ENCODE measurements at regions not wholly inside any gene's neighbourhood (a gene's known extent, or its start where the extent isn't known, plus 50 kb on each side); places are given as distances from the start of the nearest gene placed in this dataset.

- no peaks in the 10 kb centered on the region for H3K27me3 ChIP-seq (ENCODE audit: insufficient read depth, low read depth, low read length)
- H3K9me3 ChIP-seq (ENCODE audit: low read length): no peaks in the 10 kb centered on the region
- no peak overlapping the region for H3K4me3 ChIP-seq (ENCODE audit: low read length)
- H4K20me1 ChIP-seq (ENCODE audit: insufficient read depth): no peaks in the 10 kb centered on the region
- TF ChIP-seq MXI1 (conservative IDR thresholded peaks at IDR 0.05; ENCODE audit: poor library complexity, severe bottlenecking) (no peak), EZH2 (IDR thresholded peaks at IDR 0.05; ENCODE audit: borderline replicate concordance, insufficient read depth, low read length, poor library complexity, severe bottlenecking) (no peak), EP300 (conservative IDR thresholded peaks at IDR 0.05; ENCODE audit: poor library complexity, severe bottlenecking) (no peak), REST (IDR thresholded peaks at IDR 0.05; ENCODE audit: borderline replicate concordance) (no peak), POLR2AphosphoS5 (IDR thresholded peaks at IDR 0.05) (no peak), RAD21 (conservative IDR thresholded peaks at IDR 0.05) (no peak), TAF1 (IDR thresholded peaks at IDR 0.05; ENCODE audit: low read depth) (no peak)
- H3K36me3 ChIP-seq (ENCODE audit: insufficient read depth, low read length): no peaks in the 10 kb centered on the region
- no peaks in the 10 kb centered on the region for H3K9me2 ChIP-seq (ENCODE audit: insufficient read depth, low read length)
- no peak overlapping the region for H3K27ac ChIP-seq (ENCODE audit: low read length)
- no peak overlapping the region for H2AFZ ChIP-seq (ENCODE audit: low read depth, low read length)
- no peaks in the 10 kb centered on the region for H3F3A ChIP-seq (ENCODE audit: insufficient read depth, low read length, poor library complexity, severe bottlenecking)
- H3K9ac ChIP-seq (ENCODE audit: low read length): no peak overlapping the region
- H3K79me2 ChIP-seq (replicated peaks; ENCODE audit: insufficient read depth, low read length): no peaks in the 10 kb centered on the region
- no peak overlapping the region for H3K4me2 ChIP-seq (ENCODE audit: low read length)
Observed at GRCh38 chr6:21489826-21490225, 103.7 kb upstream of the SOX4 start.

GRCh38 chr6:21491955-21492354 is 101.6 kb upstream of the SOX4 start:
- Histone ChIP-seq H3K4me3 (ENCODE audit: low read length) (no peak overlapping the region), H3K27me3 (ENCODE audit: insufficient read depth, low read depth, low read length) (no peaks in the 10 kb centered on the region), H3K79me2 (replicated peaks; ENCODE audit: insufficient read depth, low read length) (no peaks in the 10 kb centered on the region), H3K4me2 (ENCODE audit: low read length) (no peak overlapping the region), H3K9ac (ENCODE audit: low read length) (no peak overlapping the region), H3F3A (ENCODE audit: insufficient read depth, low read length, poor library complexity, severe bottlenecking) (no peaks in the 10 kb centered on the region), H4K20me1 (ENCODE audit: insufficient read depth) (no peaks in the 10 kb centered on the region), H3K36me3 (ENCODE audit: insufficient read depth, low read length) (no peaks in the 10 kb centered on the region), H2AFZ (ENCODE audit: low read depth, low read length) (no peak overlapping the region), H3K27ac (ENCODE audit: low read length) (no peak overlapping the region), H3K9me3 (ENCODE audit: low read length) (no peaks in the 10 kb centered on the region), H3K9me2 (ENCODE audit: insufficient read depth, low read length) (no peaks in the 10 kb centered on the region)
- TF ChIP-seq SMC3 (conservative IDR thresholded peaks at IDR 0.05; ENCODE audit: poor library complexity) (no peak), RAD21 (conservative IDR thresholded peaks at IDR 0.05) (no peak)

- Histone ChIP-seq H3K27me3 (ENCODE audit: insufficient read depth, low read depth, low read length) (no peaks in the 10 kb centered on the region), H3K27ac (ENCODE audit: low read length) (no peak overlapping the region), H3K9me3 (ENCODE audit: low read length) (no peaks in the 10 kb centered on the region), H2AFZ (ENCODE audit: low read depth, low read length) (no peak overlapping the region), H3K9ac (ENCODE audit: low read length) (no peak overlapping the region), H3K36me3 (ENCODE audit: insufficient read depth, low read length) (no peaks in the 10 kb centered on the region), H4K20me1 (ENCODE audit: insufficient read depth) (no peaks in the 10 kb centered on the region), H3K9me2 (ENCODE audit: insufficient read depth, low read length) (no peaks in the 10 kb centered on the region), H3F3A (ENCODE audit: insufficient read depth, low read length, poor library complexity, severe bottlenecking) (no peaks in the 10 kb centered on the region), H3K4me3 (ENCODE audit: low read length) (no peak overlapping the region), H3K79me2 (replicated peaks; ENCODE audit: insufficient read depth, low read length) (no peaks in the 10 kb centered on the region), H3K4me2 (ENCODE audit: low read length) (no peak overlapping the region)
- TF ChIP-seq POLR2AphosphoS5 (IDR thresholded peaks at IDR 0.05) (no peak), SMC3 (conservative IDR thresholded peaks at IDR 0.05; ENCODE audit: poor library complexity) (no peak)
Observed at GRCh38 chr6:21494505-21494904, 99.0 kb upstream of the SOX4 start.
